Mesothelial cell of epicardium (in vitro differentiated cells): ENCODE measurements at regions not wholly inside any gene's neighbourhood (a gene's known extent, or its start where the extent isn't known, plus 50 kb on each side); places are given as distances from the start of the nearest gene placed in this dataset.

Experiments used
- DNase-seq, 2 experiments: peaks; one replicate each; pipeline ENCODE4 v3.0.0; 2021; ENCODE audit warnings: low spot score in 2 of 2; ENCODE audit not compliant: unreplicated experiment in 2 of 2
- H3K27ac Mint-ChIP-seq: 2 replicates; pipeline ENCODE4 v1.8.0; 2021; ENCODE audit warnings: mixed read lengths
- H3K27me3 Mint-ChIP-seq: 2 replicates; pipeline ENCODE4 v1.8.0; 2021; ENCODE audit warnings: low read depth, mixed read lengths
- H3K36me3 Mint-ChIP-seq: 2 replicates; pipeline ENCODE4 v1.8.0; 2021; ENCODE audit warnings: mixed read lengths
- H3K4me1 Mint-ChIP-seq: 2 replicates; pipeline ENCODE4 v1.8.0; 2021; ENCODE audit warnings: mixed read lengths
- H3K4me3 Mint-ChIP-seq: 2 replicates; pipeline ENCODE4 v1.8.0; 2021; ENCODE audit warnings: mild to moderate bottlenecking, moderate library complexity, mixed read lengths
- H3K9me3 Mint-ChIP-seq: 2 replicates; pipeline ENCODE4 v1.8.0; 2021; ENCODE audit warnings: mixed read lengths
- CTCF ChIP-seq: fragments of 200-600 bp; sonication (generic); IDR thresholded peaks from one replicate; pipeline ENCODE4 v1.5.0; 2021; ENCODE audit warnings: antibody characterized with exemption; ENCODE audit not compliant: unreplicated experiment

GRCh38 chr1:188761226-188761625 is 1716.4 kb downstream of the BRINP3 start:
- no peak for TF ChIP-seq CTCF
- Mint-ChIP-seq H3K4me1 (no peaks in the 10 kb centered on the region), H3K9me3 (peaks cover 4% of the 10 kb centered on the region), H3K27me3 (no peaks in the 10 kb centered on the region), H3K4me3 (no peak overlapping the region), H3K36me3 (no peaks in the 10 kb centered on the region), H3K27ac (no peak overlapping the region)
- DNase-seq = no peak

GRCh38 chr1:188762166-188762743 is 1715.4 kb downstream of the BRINP3 start:
- Mint-ChIP-seq H3K36me3 (no peaks in the 10 kb centered on the region), H3K27me3 (no peaks in the 10 kb centered on the region), H3K4me1 (no peaks in the 10 kb centered on the region), H3K4me3 (no peak overlapping the region), H3K27ac (no peak overlapping the region), H3K9me3 (peaks cover 4% of the 10 kb centered on the region)
- no peak for TF ChIP-seq CTCF
- no peak for DNase-seq

- no peak for DNase-seq
- Mint-ChIP-seq H3K27me3 (no peaks in the 10 kb centered on the region), H3K36me3 (no peaks in the 10 kb centered on the region), H3K4me1 (no peaks in the 10 kb centered on the region), H3K27ac (no peak overlapping the region), H3K4me3 (no peak overlapping the region), H3K9me3 (peaks cover 4% of the 10 kb centered on the region)
- no peak for TF ChIP-seq CTCF
These were observed 1714.1 kb downstream of the BRINP3 start for GRCh38 chr1:188763541-188763940.

- TF ChIP-seq CTCF = no peak
- H3K36me3 Mint-ChIP-seq = peaks cover 18% of the 10 kb centered on the region
- no peak for DNase-seq
- no peaks in the 10 kb centered on the region for H3K4me1 Mint-ChIP-seq
- no peaks in the 10 kb centered on the region for H3K27me3 Mint-ChIP-seq
- H3K9me3 Mint-ChIP-seq = peaks cover 42% of the 10 kb centered on the region
- H3K4me3 Mint-ChIP-seq = no peak overlapping the region
- no peak overlapping the region for H3K27ac Mint-ChIP-seq
These were observed 1708.5 kb downstream of the BRINP3 start for GRCh38 chr1:188769181-188769580.

GRCh38 chr1:188769936-188770335 is 1707.7 kb downstream of the BRINP3 start:
- no peaks in the 10 kb centered on the region for H3K27me3 Mint-ChIP-seq
- H3K4me1 Mint-ChIP-seq = no peaks in the 10 kb centered on the region
- H3K9me3 Mint-ChIP-seq = peaks cover 44% of the 10 kb centered on the region
- H3K36me3 Mint-ChIP-seq = peaks cover 18% of the 10 kb centered on the region
- no peak overlapping the region for H3K4me3 Mint-ChIP-seq
- no peak for DNase-seq
- no peak for TF ChIP-seq CTCF
- no peak overlapping the region for H3K27ac Mint-ChIP-seq

- Mint-ChIP-seq H3K9me3 (peaks cover 22% of the 10 kb centered on the region), H3K4me1 (no peaks in the 10 kb centered on the region), H3K4me3 (no peak overlapping the region), H3K27ac (no peak overlapping the region), H3K27me3 (no peaks in the 10 kb centered on the region), H3K36me3 (peaks cover 6% of the 10 kb centered on the region)
- no peak for DNase-seq
- no peak for TF ChIP-seq CTCF
These were observed 1699.1 kb downstream of the BRINP3 start for GRCh38 chr1:188778578-188778977.
